ENCODE measurements at regions not wholly inside any gene's neighbourhood (a gene's known extent, or its start where the extent isn't known, plus 50 kb on each side); places are given as distances from the start of the nearest gene placed in this dataset.

DNA sequence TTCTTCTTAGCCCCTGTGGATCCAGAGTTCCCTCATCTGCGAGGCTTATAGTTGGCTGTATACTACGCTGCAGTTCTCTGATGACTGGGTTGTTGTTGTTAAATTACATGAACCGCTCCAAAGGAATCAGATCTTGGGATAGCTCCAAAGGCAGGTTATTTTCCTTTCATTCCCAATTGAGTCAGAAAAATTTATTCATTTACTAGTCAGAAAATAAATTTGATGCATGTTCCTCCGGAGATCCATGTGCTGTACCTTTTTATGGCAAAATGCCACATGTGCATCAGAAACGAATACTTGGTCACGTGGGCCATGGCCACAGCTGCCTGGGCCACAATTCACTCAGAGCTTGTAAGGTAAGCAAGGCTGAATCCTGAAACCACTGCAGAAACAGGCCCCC is 304.0 kb downstream of the NR2F1-AS1 start:
- TF ChIP-seq EZH2phosphoT487 (IDR thresholded peaks at IDR 0.05; ENCODE audit: borderline replicate concordance, low read length), result no peak
- TF ChIP-seq, protein P1, sequence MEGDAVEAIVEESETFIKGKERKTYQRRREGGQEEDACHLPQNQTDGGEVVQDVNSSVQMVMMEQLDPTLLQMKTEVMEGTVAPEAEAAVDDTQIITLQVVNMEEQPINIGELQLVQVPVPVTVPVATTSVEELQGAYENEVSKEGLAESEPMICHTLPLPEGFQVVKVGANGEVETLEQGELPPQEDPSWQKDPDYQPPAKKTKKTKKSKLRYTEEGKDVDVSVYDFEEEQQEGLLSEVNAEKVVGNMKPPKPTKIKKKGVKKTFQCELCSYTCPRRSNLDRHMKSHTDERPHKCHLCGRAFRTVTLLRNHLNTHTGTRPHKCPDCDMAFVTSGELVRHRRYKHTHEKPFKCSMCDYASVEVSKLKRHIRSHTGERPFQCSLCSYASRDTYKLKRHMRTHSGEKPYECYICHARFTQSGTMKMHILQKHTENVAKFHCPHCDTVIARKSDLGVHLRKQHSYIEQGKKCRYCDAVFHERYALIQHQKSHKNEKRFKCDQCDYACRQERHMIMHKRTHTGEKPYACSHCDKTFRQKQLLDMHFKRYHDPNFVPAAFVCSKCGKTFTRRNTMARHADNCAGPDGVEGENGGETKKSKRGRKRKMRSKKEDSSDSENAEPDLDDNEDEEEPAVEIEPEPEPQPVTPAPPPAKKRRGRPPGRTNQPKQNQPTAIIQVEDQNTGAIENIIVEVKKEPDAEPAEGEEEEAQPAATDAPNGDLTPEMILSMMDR (IDR thresholded peaks at IDR 0.05; ENCODE audit: low read depth, low read length, poor library complexity, severe bottlenecking), result no peak

Measured in DOHH2 (cell line).